C4-2B (cell line): ENCODE measurements at regions not wholly inside any gene's neighbourhood (a gene's known extent, or its start where the extent isn't known, plus 50 kb on each side); places are given as distances from the start of the nearest gene placed in this dataset.

ENCODE experiments used
- CTCF ChIP-seq: fragments of 450-650 bp; conservative IDR thresholded peaks from 2 replicates; pipeline ENCODE4 v1.5.1; 2017; ENCODE audit warnings: mild to moderate bottlenecking
- ZFX ChIP-seq: fragments of 450-650 bp; IDR thresholded peaks from 2 replicates; pipeline ENCODE4 v1.6.1; 2017

- TF ChIP-seq CTCF: no peak
- no peak for TF ChIP-seq ZFX
Observed at GRCh38 chr13:46472384-46472783, 80.6 kb upstream of the LRCH1 start.
